ENCODE measurements at regions not wholly inside any gene's neighbourhood (a gene's known extent, or its start where the extent isn't known, plus 50 kb on each side); places are given as distances from the start of the nearest gene placed in this dataset.

DNA sequence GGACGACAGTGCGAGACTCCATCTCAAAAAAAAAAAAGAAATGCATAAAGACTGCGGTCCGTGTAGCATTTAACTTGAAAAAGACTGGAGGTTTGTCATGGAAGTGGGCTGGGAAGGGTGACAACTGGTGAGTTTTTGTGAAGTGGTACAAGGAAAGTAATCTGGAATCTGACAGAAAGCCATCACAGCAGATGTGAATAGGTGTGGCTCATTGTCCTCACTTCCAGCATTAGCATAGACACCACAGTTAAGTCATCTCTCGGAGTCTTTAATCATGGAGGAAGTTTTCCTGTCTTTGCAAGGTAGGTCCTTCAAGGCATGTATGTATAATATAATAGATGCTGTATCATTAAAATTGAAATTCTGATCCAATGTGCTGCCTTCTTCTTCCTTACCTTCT is 453.2 kb downstream of the TFAP2A start:
- intact Hi-C loops (cut with DNase I), result no loop called here
- Histone ChIP-seq H3K9me3 (no peaks in the 10 kb centered on the region), H3K27me3 (no peaks in the 10 kb centered on the region), H3K27ac (no peak overlapping the region), H3K4me1 (no peaks in the 10 kb centered on the region), H3K36me3 (no peaks in the 10 kb centered on the region), H3K4me3 (no peak overlapping the region)
- TF ChIP-seq, protein P1, sequence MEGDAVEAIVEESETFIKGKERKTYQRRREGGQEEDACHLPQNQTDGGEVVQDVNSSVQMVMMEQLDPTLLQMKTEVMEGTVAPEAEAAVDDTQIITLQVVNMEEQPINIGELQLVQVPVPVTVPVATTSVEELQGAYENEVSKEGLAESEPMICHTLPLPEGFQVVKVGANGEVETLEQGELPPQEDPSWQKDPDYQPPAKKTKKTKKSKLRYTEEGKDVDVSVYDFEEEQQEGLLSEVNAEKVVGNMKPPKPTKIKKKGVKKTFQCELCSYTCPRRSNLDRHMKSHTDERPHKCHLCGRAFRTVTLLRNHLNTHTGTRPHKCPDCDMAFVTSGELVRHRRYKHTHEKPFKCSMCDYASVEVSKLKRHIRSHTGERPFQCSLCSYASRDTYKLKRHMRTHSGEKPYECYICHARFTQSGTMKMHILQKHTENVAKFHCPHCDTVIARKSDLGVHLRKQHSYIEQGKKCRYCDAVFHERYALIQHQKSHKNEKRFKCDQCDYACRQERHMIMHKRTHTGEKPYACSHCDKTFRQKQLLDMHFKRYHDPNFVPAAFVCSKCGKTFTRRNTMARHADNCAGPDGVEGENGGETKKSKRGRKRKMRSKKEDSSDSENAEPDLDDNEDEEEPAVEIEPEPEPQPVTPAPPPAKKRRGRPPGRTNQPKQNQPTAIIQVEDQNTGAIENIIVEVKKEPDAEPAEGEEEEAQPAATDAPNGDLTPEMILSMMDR (IDR thresholded peaks at IDR 0.05), result no peak
- DNase-seq (ENCODE audit: low spot score in 2 of 2), result no peak

DNA sequence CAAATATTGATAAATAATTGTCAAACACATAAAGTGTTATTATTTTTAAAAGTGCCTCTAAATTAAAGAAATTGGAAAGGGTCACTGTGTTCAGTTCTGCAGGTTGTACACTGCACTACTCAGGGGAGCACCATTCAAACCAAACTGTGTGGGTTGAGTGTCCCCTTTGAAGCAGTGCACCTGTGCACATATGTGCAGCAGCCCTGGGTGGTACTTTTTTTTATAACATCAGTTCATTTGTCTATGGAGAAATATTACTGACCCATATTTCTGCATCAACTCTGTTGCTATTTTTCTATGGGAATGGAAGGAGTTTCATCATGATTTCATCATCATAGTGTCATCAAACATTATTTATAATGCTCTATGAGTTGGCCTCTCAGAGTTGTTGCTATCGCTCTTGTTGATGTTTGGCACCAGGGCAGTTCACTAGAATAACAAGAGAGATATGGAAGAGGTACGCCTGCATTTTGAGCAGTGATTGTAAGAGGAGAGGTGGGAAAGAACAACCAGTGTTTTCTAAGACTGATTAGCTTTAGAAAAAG is 457.6 kb downstream of the TFAP2A start:
- no peaks in the 10 kb centered on the region for H3K36me3 ChIP-seq
- no peaks in the 10 kb centered on the region for H3K4me1 ChIP-seq
- no peaks in the 10 kb centered on the region for H3K27me3 ChIP-seq
- no peak overlapping the region for H3K4me3 ChIP-seq
- H3K27ac ChIP-seq, result no peak overlapping the region
- no peaks in the 10 kb centered on the region for H3K9me3 ChIP-seq
- intact Hi-C loops (cut with DNase I), result no loop called here
- TF ChIP-seq, protein P1 (IDR thresholded peaks at IDR 0.05), result no peak
- DNase-seq (ENCODE audit: low spot score in 2 of 2), result no peak

DNA sequence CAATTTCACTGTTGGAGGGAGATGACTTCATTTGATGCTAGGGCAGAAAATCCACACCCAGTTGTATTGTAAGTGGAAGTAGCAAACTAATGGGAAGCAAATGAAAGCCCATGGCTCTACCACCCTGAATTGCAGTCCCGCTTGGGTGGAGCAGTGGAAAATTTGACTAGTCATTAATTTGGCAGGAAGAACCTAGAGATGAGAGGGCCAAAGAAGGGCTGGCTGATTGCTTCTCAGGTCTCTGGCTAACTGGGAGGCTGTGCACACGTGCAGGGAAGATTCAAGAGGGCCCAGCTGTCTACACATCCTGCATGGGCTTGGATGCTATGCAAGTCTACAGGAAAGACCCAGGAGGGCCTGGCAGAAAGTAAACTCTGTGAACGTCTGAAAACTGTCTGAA is 466.2 kb downstream of the TFAP2A start:
- intact Hi-C loops (cut with DNase I), result no loop called here
- no peaks in the 10 kb centered on the region for H3K36me3 ChIP-seq
- no peak for DNase-seq (ENCODE audit: low spot score in 2 of 2)
- no peaks in the 10 kb centered on the region for H3K4me1 ChIP-seq
- no peak overlapping the region for H3K27ac ChIP-seq
- no peaks in the 10 kb centered on the region for H3K27me3 ChIP-seq
- TF ChIP-seq, protein P1 (IDR thresholded peaks at IDR 0.05), result no peak
- H3K9me3 ChIP-seq, result no peaks in the 10 kb centered on the region
- H3K4me3 ChIP-seq, result no peak overlapping the region

DNA sequence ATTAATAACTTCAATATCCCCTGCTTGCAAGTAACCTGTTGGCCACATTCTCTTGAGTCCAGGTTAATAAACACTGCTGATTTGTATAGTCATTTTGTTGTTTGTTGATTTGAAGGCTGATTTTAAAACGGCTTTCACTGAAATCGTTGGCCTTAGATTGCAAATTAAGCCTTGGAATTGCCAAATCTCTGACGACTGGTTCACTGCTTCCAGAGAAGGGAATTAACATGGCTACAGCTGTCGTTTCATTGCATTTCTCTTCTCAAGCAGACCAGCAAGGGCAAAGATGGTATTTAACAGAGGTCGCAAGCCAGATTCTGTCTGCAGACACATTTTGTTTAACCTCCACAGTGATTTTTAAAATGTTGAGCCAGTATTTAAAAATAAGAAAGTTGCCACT is 470.9 kb downstream of the TFAP2A start:
- TF ChIP-seq, protein P1 (IDR thresholded peaks at IDR 0.05), result no peak
- Histone ChIP-seq H3K36me3 (no peaks in the 10 kb centered on the region), H3K27ac (no peak overlapping the region), H3K4me1 (no peaks in the 10 kb centered on the region), H3K4me3 (no peak overlapping the region), H3K9me3 (no peaks in the 10 kb centered on the region), H3K27me3 (no peaks in the 10 kb centered on the region)
- intact Hi-C loops (cut with DNase I), result no loop called here
- no peak for DNase-seq (ENCODE audit: low spot score in 2 of 2)

DNA sequence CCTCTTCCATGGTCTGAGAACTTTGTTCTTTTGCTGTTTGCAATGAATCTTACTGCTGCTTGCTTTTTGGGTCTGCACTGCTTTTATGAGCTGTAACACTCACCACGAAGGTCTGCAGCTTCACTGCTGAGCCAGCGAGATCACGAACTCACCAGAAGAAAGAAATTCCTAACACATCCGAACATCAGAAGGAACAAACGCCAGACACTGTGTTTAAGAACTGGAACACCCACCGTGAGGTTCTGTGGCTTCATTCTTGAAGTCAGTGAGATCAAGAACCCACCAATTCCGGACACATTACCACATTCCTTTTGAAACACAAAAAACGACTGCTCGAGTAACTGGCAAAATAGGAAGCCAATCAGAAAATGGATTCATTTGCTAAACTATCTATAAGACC is 471.8 kb downstream of the TFAP2A start:
- H3K4me3 ChIP-seq, result no peak overlapping the region
- no peak overlapping the region for H3K27ac ChIP-seq
- H3K9me3 ChIP-seq, result no peaks in the 10 kb centered on the region
- TF ChIP-seq, protein P1 (IDR thresholded peaks at IDR 0.05), result no peak
- no peak for DNase-seq (ENCODE audit: low spot score in 2 of 2)
- intact Hi-C loops (cut with DNase I), result no loop called here
- no peaks in the 10 kb centered on the region for H3K36me3 ChIP-seq
- H3K27me3 ChIP-seq, result no peaks in the 10 kb centered on the region
- no peaks in the 10 kb centered on the region for H3K4me1 ChIP-seq

DNA sequence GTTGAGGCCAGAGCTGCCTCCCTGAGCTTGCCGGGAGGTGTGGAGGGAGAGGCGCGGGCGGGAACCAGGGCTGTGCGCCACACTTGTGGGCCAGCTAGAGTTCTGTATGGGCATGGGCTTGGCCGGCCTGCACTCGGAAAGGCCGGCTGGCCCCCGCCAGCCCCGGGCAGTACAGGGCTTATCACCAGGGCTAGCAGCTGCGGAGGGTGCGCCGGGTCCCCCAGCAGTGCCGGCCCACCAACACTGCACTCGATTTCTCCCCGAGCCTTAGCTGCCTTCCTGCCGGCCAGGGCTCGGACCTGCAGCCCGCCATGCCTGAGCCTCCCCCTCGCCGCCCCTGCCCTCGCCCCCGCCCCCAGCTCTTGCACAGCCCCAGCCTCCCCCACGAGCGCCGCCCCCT is 472.7 kb downstream of the TFAP2A start:
- Histone ChIP-seq H3K4me1 (no peaks in the 10 kb centered on the region), H3K27me3 (no peaks in the 10 kb centered on the region), H3K27ac (no peak overlapping the region), H3K36me3 (no peaks in the 10 kb centered on the region), H3K9me3 (no peaks in the 10 kb centered on the region), H3K4me3 (no peak overlapping the region)
- no peak for DNase-seq (ENCODE audit: low spot score in 2 of 2)
- intact Hi-C loops (cut with DNase I), result no loop called here
- TF ChIP-seq, protein P1 (IDR thresholded peaks at IDR 0.05), result no peak

Data from ascending aorta (tissue), 2 donors.